ENCODE measurements at regions not wholly inside any gene's neighbourhood (a gene's known extent, or its start where the extent isn't known, plus 50 kb on each side); places are given as distances from the start of the nearest gene placed in this dataset.

GRCh38 chr11:12321217-12321937 is 56.0 kb upstream of the PARVA start:
- TF ChIP-seq MAX (CRISPR knock-in tag; IDR thresholded peaks at IDR 0.05) (no peak), SP1 (CRISPR knock-in tag; conservative IDR thresholded peaks at IDR 0.05) (no peak), CTCF (IDR thresholded peaks at IDR 0.05) (no peak), CREB1 (CRISPR knock-in tag; IDR thresholded peaks at IDR 0.05) (no peak), SMAD4 (CRISPR knock-in tag; IDR thresholded peaks at IDR 0.05) (no peak), ZNF512 (CRISPR knock-in tag; IDR thresholded peaks at IDR 0.05; ENCODE audit: borderline replicate concordance) (no peak), TEAD1 (CRISPR knock-in tag; IDR thresholded peaks at IDR 0.05) (no peak), FOXP1 (CRISPR knock-in tag; IDR thresholded peaks at IDR 0.05; ENCODE audit: borderline replicate concordance) (no peak), NFATC4 (CRISPR knock-in tag; IDR thresholded peaks at IDR 0.05) (no peak), ETV6 (CRISPR knock-in tag; IDR thresholded peaks at IDR 0.05) (no peak), HMGXB4 (CRISPR knock-in tag; IDR thresholded peaks at IDR 0.05) (no peak), ATF2 (CRISPR knock-in tag; IDR thresholded peaks at IDR 0.05; ENCODE audit: borderline replicate concordance, low read depth) (no peak), TEAD4 (CRISPR knock-in tag; IDR thresholded peaks at IDR 0.05) (no peak), NFE2L1 (CRISPR knock-in tag; IDR thresholded peaks at IDR 0.05) (no peak)
